Common myeloid progenitor, CD34-positive (primary cell): ENCODE measurements at regions not wholly inside any gene's neighbourhood (a gene's known extent, or its start where the extent isn't known, plus 50 kb on each side); places are given as distances from the start of the nearest gene placed in this dataset.
A peak's percentile ranks its signal among the peaks of the same experiment; 100 is the strongest.
"Not testable (repeated sequence)": the region's sequence is repeated elsewhere in the genome, so short reads cannot be mapped to it uniquely, and the experiment has no call there.

ENCODE experiments used
- CTCF ChIA-PET: fragments of 350-600 bp; sonication (Branson Sonifier 250); formaldehyde crosslinking; loops from one replicate; lab custom pipeline; 2021; ENCODE audit warnings: antibody characterized with exemption; lab: Charles Lee
- POLR2A ChIA-PET: fragments of 350-600 bp; sonication (Branson Sonifier 250); formaldehyde crosslinking; loops from one replicate; lab custom pipeline; 2021; ENCODE audit warnings: antibody characterized with exemption; lab: Charles Lee
- DNase-seq, 3 donors: peaks; one replicate each; pipeline versions ENCODE4 v3.0.0 to v3.0.0-alpha.2; 2013
- H3K27ac ChIP-seq, 2 experiments: 1 replicate in 1 of 2; 2 replicates in 1 of 2; pipeline ENCODE4 v1.7.0; 2013; ENCODE audit warnings: inconsistent platforms in 2 of 2, low read length in 2 of 2, mild to moderate bottlenecking in 2 of 2, low read depth in 1 of 2, moderate library complexity in 1 of 2; ENCODE audit not compliant: severe bottlenecking in 2 of 2, insufficient read depth in 1 of 2, poor library complexity in 1 of 2
- H3K27me3 ChIP-seq, 5 experiments: replicated peaks in 2 of 5; 1 replicate in 3 of 5; 2 replicates in 2 of 5; pipeline versions ENCODE4 v1.6.1 to v1.7.0; 2013; ENCODE audit warnings: low read length in 4 of 5, mild to moderate bottlenecking in 2 of 5, moderate library complexity in 2 of 5, inconsistent platforms in 1 of 5; ENCODE audit not compliant: insufficient read depth in 5 of 5, control insufficient read depth in 4 of 5
- H3K36me3 ChIP-seq, 4 experiments: 1 replicate in 2 of 4; 2 replicates in 2 of 4; pipeline versions ENCODE4 v1.6.1 to v1.7.0; 2013; ENCODE audit warnings: low read length in 3 of 4, control low read depth in 1 of 4, mild to moderate bottlenecking in 1 of 4; ENCODE audit not compliant: control insufficient read depth in 4 of 4, insufficient read depth in 4 of 4
- H3K4me1 ChIP-seq, 4 experiments: 1 replicate in 3 of 4; 2 replicates in 1 of 4; pipeline versions ENCODE4 v1.6.1 to v1.7.1; 2013; ENCODE audit warnings: low read length in 3 of 4, mild to moderate bottlenecking in 3 of 4, control low read depth in 1 of 4, inconsistent platforms in 1 of 4, moderate library complexity in 1 of 4; ENCODE audit not compliant: control insufficient read depth in 4 of 4, insufficient read depth in 4 of 4; ENCODE audit errors: control extremely low read depth in 1 of 4
- H3K4me3 ChIP-seq, 7 experiments: 1 replicate in 4 of 7; 2 replicates in 3 of 7; pipeline versions ENCODE4 v1.5.1 to v1.7.0; 2013; ENCODE audit warnings: mild to moderate bottlenecking in 7 of 7, low read length in 6 of 7, moderate library complexity in 6 of 7, inconsistent platforms in 2 of 7, low read depth in 2 of 7, control low read depth in 1 of 7; ENCODE audit not compliant: insufficient read depth in 4 of 7, control insufficient read depth in 1 of 7; ENCODE audit errors: extremely low read depth in 1 of 7
- H3K9me3 ChIP-seq, 5 experiments: 1 replicate in 4 of 5; 2 replicates in 1 of 5; pipeline versions ENCODE4 v1.6.1 to v1.7.1; 2013; ENCODE audit warnings: low read length in 4 of 5, mild to moderate bottlenecking in 2 of 5, inconsistent platforms in 1 of 5, low read depth in 1 of 5, moderate library complexity in 1 of 5; ENCODE audit not compliant: control insufficient read depth in 4 of 5, insufficient read depth in 2 of 5; ENCODE audit errors: control extremely low read depth in 1 of 5
- WGBS: methylation state at CpG from one replicate; pipeline ENCODE4 v1.1.5; 2013; ENCODE audit not compliant: insufficient coverage; 5-methylcytosine and 5-hydroxymethylcytosine counted together

DNA sequence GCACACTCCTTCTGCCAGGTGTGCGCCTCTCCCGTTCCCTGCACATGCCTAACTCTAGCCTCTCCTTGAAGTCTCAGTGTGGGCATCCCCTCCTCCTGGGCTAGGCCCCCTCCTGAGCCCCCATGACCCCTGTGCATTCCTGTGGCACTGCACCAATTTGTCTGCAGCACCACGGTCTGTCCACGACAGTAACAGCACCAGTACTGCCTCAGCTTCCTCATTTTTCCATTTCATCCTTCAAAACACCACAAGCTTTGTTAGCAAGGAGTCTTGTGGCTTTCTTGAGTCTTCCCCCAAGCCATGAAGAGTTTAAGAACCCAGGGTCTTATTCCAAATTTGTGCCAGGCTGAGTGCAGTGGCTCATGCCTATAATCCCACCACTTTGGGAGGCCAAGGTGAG lies 182.4 kb downstream of the TBC1D2B start:
- H3K4me3 ChIP-seq, POLR2A ChIA-PET, H3K27ac ChIP-seq, CTCF ChIA-PET, H3K36me3 ChIP-seq, H3K9me3 ChIP-seq, H3K27me3 ChIP-seq: not testable (repeated sequence)
- peaks cover 0 to 19% (median 10%) of the 10 kb centered on the region in 4 experiments for H3K4me1 ChIP-seq
- peak in 2 of 3 donors; percentile 33 to 39 for DNase-seq
- WGBS: 64% methylated on average over 2 of the region's 4 CpGs

DNA sequence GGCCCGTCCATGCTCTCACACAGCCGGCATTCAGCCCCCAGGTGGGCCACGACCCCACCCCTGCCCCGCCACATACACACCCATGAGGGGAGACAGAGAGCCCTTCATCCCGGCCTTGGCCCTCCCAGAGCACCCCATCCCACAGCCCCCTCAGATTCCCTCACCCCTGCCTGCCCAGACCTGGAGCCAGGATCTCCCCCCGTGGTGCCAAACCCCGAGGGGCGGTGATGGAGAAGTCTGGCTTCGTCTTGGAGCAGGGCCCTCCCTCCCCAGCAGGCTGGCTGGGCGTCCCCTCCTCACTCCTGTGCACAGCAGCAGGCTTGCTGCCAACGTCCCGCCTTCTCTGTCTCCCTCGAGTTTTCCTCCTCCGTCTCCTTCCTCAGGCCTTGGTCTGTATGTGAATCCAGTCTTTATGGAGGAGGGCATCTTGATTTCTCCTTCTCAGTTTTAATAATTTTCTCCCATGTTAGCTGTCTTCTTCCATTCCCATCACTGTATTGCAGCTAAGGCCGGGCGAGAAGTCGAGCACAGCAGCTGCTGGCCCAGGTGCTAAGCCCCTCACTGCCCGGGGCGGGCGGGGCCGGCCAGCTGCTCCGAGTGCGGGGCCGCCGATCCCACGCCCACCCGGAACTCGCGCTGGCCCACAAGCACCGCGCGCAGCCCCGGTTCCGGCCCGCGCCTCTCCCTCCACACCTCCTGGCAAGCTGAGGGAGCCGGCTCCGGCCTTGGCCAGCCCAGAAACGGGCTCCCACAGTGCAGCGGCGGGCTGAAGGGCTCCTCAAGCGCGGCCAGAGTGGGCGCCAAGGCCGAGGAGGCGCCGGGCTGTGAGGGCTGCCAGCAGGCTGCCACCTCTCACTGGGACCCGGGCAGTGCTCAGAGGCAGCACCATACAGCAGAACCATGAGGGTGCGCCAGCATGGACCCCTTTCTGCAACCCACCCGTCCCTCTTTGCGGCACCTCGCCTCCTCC lies 183.6 kb downstream of the TBC1D2B start:
- H3K4me1 ChIP-seq: peaks cover 0 to 19% (median 10%) of the 10 kb centered on the region in 4 experiments
- H3K4me3 ChIP-seq, POLR2A ChIA-PET, CTCF ChIA-PET, DNase-seq, H3K36me3 ChIP-seq, H3K27ac ChIP-seq, H3K27me3 ChIP-seq, H3K9me3 ChIP-seq: not testable (repeated sequence)
- 94% methylated on average over 21 of the region's 52 CpGs for WGBS

DNA sequence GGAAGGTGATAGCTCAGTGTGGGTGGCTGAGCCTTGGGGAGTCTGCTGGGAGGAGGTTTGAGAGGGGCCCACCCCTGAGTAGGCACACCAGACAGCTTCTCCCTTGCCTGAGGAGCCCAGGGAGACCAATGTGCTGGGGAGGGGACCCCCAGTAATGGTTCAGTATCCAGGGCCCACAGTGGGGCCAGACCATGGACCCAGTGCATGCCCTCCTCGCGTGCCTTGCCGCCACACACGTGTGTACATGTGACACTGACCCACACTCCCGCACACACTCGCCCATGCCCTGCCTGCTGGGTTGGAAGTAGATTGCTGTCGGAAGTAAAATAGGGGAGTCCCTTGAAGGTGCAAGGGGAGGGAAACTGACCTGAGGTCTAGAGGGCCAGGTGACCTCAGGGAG lies 184.3 kb downstream of the TBC1D2B start:
- H3K27me3 ChIP-seq, DNase-seq, H3K4me3 ChIP-seq, H3K9me3 ChIP-seq, CTCF ChIA-PET, POLR2A ChIA-PET, H3K36me3 ChIP-seq, H3K27ac ChIP-seq: not testable (repeated sequence)
- WGBS: 98% methylated on average over 6 of the region's 7 CpGs
- H3K4me1 ChIP-seq: peaks cover 0 to 19% (median 10%) of the 10 kb centered on the region in 4 experiments

DNA sequence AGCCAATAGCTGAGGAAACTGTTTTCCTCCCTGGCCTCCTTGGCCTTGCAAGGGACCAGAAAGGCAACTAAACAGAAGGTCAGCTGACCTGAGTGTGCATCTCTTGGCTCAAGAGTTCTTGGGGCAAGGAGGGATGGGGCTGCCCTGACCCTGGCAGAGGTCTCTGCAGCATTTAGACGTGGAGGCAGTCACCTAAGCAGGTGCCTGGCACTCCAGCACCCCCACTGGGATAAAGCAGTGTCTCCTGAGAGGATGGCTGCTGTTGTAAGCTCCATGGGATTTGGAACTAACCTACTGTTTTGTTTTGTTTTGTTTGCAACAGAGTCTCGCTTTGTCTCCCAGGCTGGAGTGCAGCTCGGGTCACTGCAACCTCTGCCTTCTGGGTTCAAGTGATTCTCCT lies 185.2 kb downstream of the TBC1D2B start:
- Histone ChIP-seq H3K27me3 (no peaks in the 10 kb centered on the region), H3K27ac (no peak overlapping the region), H3K36me3 (no peaks in the 10 kb centered on the region), H3K4me1 (peaks cover 0 to 19% (median 10%) of the 10 kb centered on the region in 4 experiments), H3K4me3 (no peak overlapping the region), H3K9me3 (no peaks in the 10 kb centered on the region)
- POLR2A ChIA-PET: no interaction called here
- DNase-seq: no peak
- CTCF ChIA-PET: interaction anchor here (1.0 kb wide), 1 partner anchor 18 kb away, joined by 3 read pairs; no protein-coding TSS in a partner anchor
- WGBS: 100% methylated on average over 1 of the region's 3 CpGs

DNA sequence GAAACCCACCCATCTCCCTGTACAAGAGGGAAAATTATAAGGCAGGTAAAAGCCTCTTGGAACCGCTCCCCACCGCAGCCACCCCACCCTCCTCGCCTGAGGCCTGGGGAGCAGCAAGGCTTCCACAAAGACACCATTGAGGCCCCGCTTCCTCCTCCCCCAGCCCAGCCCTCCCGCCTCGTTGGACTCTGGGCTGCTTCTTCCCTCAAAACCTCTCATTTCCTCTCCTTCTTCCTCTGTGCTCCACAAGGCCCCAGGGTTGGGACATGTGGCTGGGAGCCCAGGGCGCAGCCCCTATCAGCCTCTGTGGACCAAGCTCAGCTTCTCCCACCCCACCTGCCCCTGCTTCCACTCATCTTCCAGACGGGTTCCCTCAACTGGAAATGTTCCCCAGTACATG lies 185.6 kb downstream of the TBC1D2B start:
- H3K4me3 ChIP-seq, H3K9me3 ChIP-seq, POLR2A ChIA-PET, H3K27me3 ChIP-seq, DNase-seq, H3K27ac ChIP-seq, H3K36me3 ChIP-seq: not testable (repeated sequence)
- CTCF ChIA-PET: interaction anchor here (1.0 kb wide), 1 partner anchor 18 kb away, joined by 3 read pairs; no protein-coding TSS in a partner anchor
- 83% methylated on average over 1 of the region's 8 CpGs for WGBS
- H3K4me1 ChIP-seq: peaks cover 0 to 19% (median 10%) of the 10 kb centered on the region in 4 experiments

DNA sequence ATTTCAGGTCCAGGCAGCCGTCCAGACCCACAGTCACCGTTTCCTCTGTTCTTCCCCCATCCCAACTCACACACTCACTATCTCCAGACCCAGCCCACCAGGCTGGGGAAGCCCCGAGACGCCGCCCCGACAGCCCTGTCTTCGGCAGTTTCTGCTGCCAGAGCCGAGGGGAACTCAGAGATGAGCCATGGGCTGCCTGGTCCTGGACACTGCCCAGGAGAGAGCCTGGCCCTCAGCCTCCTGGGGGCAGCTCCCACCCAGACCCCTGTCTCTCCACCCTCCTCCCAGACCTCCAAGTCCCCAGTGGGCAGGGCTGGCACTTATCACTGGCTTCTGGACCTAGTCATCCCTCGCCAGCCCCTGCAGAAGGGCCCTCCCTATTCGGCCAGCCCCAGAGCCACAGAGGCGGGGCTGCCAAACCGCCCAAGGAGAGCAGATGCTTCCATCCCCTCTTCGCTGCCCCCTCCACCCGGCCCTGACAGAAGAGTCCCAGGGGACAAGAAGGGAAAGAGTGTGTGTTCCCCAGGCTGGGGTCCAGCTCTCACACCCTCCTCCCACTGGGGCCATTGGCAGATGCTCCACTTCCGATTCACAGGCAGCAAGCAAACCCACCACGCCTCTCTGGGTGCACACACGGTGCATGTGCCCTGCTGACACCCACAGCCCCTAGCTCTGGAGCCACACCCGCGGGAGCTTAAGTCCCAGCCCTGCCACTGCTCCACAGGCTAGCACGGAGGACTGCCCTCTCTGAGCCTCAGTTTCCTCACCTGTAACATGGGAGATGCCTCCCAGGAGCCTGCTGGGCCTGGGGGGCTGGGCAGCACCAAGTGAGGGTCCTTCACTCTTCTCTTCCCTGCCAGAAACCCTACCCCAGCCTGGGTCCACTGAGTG lies 186.4 kb downstream of the TBC1D2B start:
- H3K4me3 ChIP-seq, H3K36me3 ChIP-seq, H3K27me3 ChIP-seq, H3K9me3 ChIP-seq, CTCF ChIA-PET, POLR2A ChIA-PET, H3K27ac ChIP-seq: not testable (repeated sequence)
- WGBS: 9% methylated on average over 4 of the region's 20 CpGs
- peaks cover 0 to 19% (median 10%) of the 10 kb centered on the region in 4 experiments for H3K4me1 ChIP-seq
- peak; percentile 43 to 89 (median 84) for DNase-seq
